Right cardiac atrium (tissue), 5 donors: ENCODE measurements at regions not wholly inside any gene's neighbourhood (a gene's known extent, or its start where the extent isn't known, plus 50 kb on each side); places are given as distances from the start of the nearest gene placed in this dataset.

Source experiments
- ATAC-seq, 2 donors: fragments of 200-7000 bp; cut with Tn5 transposase; one replicate each; pipeline versions ENCODE4 v1.8.0 to v1.9.1; 2020; ENCODE audit warnings: moderate library complexity in 2 of 2, mild to moderate bottlenecking in 1 of 2
- DNase-seq, 3 donors: peaks; one replicate each; pipeline ENCODE4 v3.0.0-alpha.2; 2020
- H3K27ac ChIP-seq: one replicate; pipeline ENCODE4 v1.5.1; 2013; ENCODE audit warnings: mild to moderate bottlenecking, low read length, control low read depth, moderate library complexity
- H3K27me3 ChIP-seq: one replicate; pipeline ENCODE4 v1.6.1; 2013; ENCODE audit not compliant: control insufficient read depth, insufficient read depth
- H3K4me1 ChIP-seq: one replicate; pipeline ENCODE4 v1.6.1; 2013; ENCODE audit warnings: low read length; ENCODE audit not compliant: control insufficient read depth, insufficient read depth
- H3K4me3 ChIP-seq: one replicate; pipeline ENCODE4 v1.5.1; 2013; ENCODE audit warnings: low read length, control low read depth
- H3K9me3 ChIP-seq: one replicate; pipeline ENCODE4 v1.6.1; 2013; ENCODE audit warnings: low read length; ENCODE audit not compliant: control insufficient read depth
- WGBS: extraction: QIAGEN DNeasy Blood & Tissue Kit; methylation state at CpG from one replicate; pipeline ENCODE4 v1.1.7; 2013; 5-methylcytosine and 5-hydroxymethylcytosine counted together
- intact Hi-C, 4 donors: fragments of 100-400 bp; cut with DNase I; formaldehyde crosslinking; loops; one replicate each; pipeline versions ENCODE4 v1.11.0 to v1.14.0; 2022 to 2023
- donor health status: healthy with polysubstance abuse.
- donor health status: DM: no; HTN: yes; CAD: no.
- donor health status: DM: no; HTN: no; CAD: no.
- donor health status: DM: no; HTN: yes; CAD: no; lungs with severe emphysema.
- donor health status: DM: yes; HTN: yes; CAD: no.

GRCh38 chr4:137203601-137204000 is 328.7 kb downstream of the PCDH18 start:
- intact Hi-C loops, result no loop called here
- DNase-seq, result no peak
- Histone ChIP-seq H3K9me3 (no peaks in the 10 kb centered on the region), H3K27me3 (no peaks in the 10 kb centered on the region), H3K27ac (no peak overlapping the region), H3K4me1 (no peaks in the 10 kb centered on the region), H3K4me3 (no peak overlapping the region)
- ATAC-seq, result no peak
- 56% methylated on average over 2 of the region's 2 CpGs for WGBS

DNA sequence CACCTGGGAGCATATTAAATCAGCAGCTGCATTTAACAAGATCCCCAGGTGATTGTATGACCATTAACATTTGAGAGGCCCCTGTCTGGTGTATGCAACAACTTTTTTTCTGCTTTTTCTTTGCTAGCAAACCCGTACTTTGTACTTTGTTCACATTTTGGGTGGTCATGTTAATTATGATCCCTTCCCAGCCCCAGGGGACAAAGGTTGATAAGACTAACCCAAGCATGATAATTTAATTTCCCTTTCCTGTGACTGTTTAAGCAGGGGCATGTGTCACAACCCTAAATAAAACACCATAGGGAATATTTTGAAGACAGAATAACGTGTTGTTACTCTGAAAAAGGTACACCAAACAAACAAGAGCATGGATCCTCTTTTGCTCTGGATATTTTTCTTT is 332.0 kb downstream of the PCDH18 start:
- 46% methylated on average over 2 of the region's 2 CpGs for WGBS
- H3K27ac ChIP-seq, result no peak overlapping the region
- DNase-seq, result no peak
- no peak for ATAC-seq
- H3K27me3 ChIP-seq, result no peaks in the 10 kb centered on the region
- H3K4me1 ChIP-seq, result no peaks in the 10 kb centered on the region
- no peaks in the 10 kb centered on the region for H3K9me3 ChIP-seq
- no peak overlapping the region for H3K4me3 ChIP-seq
- intact Hi-C loops, result no loop called here

DNA sequence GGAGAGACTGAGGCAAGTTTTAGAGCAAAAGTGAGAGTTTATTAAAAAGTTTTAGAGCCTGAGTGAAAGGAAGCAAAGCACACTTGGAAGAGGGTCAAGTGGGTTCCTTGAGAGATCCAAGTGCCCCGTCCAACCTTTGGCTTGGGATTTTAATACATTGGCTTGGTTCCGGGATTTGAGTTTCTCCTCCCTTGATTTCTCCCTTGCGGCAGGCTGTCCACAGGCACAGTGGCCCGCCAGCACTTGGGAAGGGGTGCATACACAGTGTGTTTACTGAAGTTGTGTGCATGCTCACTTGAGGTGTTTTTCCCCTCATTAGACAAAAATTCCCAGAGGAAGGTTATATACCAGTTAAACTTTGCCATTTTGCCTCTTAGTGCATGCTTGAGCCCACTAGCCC is 333.5 kb downstream of the PCDH18 start:
- Histone ChIP-seq H3K27me3 (no peaks in the 10 kb centered on the region), H3K9me3 (no peaks in the 10 kb centered on the region), H3K4me1 (no peaks in the 10 kb centered on the region), H3K27ac (no peak overlapping the region), H3K4me3 (no peak overlapping the region)
- WGBS, result 96% methylated on average over 4 of the region's 4 CpGs
- intact Hi-C loops, result no loop called here
- no peak for ATAC-seq
- no peak for DNase-seq

GRCh38 chr4:137194670-137195069 is 337.6 kb downstream of the PCDH18 start:
- no peak overlapping the region for H3K27ac ChIP-seq
- H3K27me3 ChIP-seq, result no peaks in the 10 kb centered on the region
- H3K4me3 ChIP-seq, result no peak overlapping the region
- no peaks in the 10 kb centered on the region for H3K4me1 ChIP-seq
- intact Hi-C loops, result no loop called here
- H3K9me3 ChIP-seq, result no peaks in the 10 kb centered on the region
- no peak for ATAC-seq
- no peak for DNase-seq
- WGBS, result 81% methylated on average over 1 of the region's 1 CpG

DNA sequence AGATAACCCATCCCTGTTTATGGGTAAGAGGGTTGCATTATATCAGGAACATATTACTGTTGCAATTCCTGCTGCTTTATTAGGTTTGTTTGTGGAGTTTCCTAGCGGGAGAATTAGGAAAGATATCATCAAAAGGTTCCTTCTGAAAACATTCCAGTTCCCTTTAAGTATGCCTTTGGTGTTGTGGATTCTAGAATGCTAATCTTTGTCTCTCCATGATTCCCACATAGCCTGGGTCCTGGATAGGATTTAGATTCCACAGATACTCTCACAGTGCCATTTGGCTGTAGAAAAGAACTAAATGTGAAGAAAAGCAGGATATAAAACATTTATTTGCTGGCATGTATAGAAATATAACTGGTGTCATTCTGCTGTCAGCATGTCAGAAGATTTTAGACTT is 338.7 kb downstream of the PCDH18 start:
- no peak overlapping the region for H3K27ac ChIP-seq
- H3K4me1 ChIP-seq, result no peaks in the 10 kb centered on the region
- intact Hi-C loops, result no loop called here
- no peak overlapping the region for H3K4me3 ChIP-seq
- no peaks in the 10 kb centered on the region for H3K9me3 ChIP-seq
- DNase-seq (no peak), ATAC-seq (no peak)
- no peaks in the 10 kb centered on the region for H3K27me3 ChIP-seq
- 36% methylated on average over 1 of the region's 1 CpG for WGBS

- H3K4me1 ChIP-seq, result no peaks in the 10 kb centered on the region
- 96% methylated on average over 1 of the region's 1 CpG for WGBS
- H3K4me3 ChIP-seq, result no peak overlapping the region
- no peak for DNase-seq
- ATAC-seq, result no peak
- no peaks in the 10 kb centered on the region for H3K27me3 ChIP-seq
- no peaks in the 10 kb centered on the region for H3K9me3 ChIP-seq
- intact Hi-C loops, result no loop called here
- H3K27ac ChIP-seq, result no peak overlapping the region
These were observed 350.9 kb downstream of the PCDH18 start for GRCh38 chr4:137181293-137181899.

GRCh38 chr4:137180349-137180748 is 351.9 kb downstream of the PCDH18 start:
- ATAC-seq (no peak), DNase-seq (no peak)
- Histone ChIP-seq H3K4me3 (no peak overlapping the region), H3K27me3 (no peaks in the 10 kb centered on the region), H3K27ac (no peak overlapping the region), H3K9me3 (no peaks in the 10 kb centered on the region), H3K4me1 (no peaks in the 10 kb centered on the region)
- WGBS, result 41% methylated on average over 4 of the region's 4 CpGs
- intact Hi-C loops, result no loop called here

GRCh38 chr4:137156807-137157206 is 375.5 kb downstream of the PCDH18 start:
- no peaks in the 10 kb centered on the region for H3K9me3 ChIP-seq
- H3K4me3 ChIP-seq, result no peak overlapping the region
- DNase-seq, result no peak
- intact Hi-C loops, result no loop called here
- no peak overlapping the region for H3K27ac ChIP-seq
- no peaks in the 10 kb centered on the region for H3K27me3 ChIP-seq
- WGBS, result 76% methylated on average over 1 of the region's 1 CpG
- no peaks in the 10 kb centered on the region for H3K4me1 ChIP-seq
- no peak for ATAC-seq

DNA sequence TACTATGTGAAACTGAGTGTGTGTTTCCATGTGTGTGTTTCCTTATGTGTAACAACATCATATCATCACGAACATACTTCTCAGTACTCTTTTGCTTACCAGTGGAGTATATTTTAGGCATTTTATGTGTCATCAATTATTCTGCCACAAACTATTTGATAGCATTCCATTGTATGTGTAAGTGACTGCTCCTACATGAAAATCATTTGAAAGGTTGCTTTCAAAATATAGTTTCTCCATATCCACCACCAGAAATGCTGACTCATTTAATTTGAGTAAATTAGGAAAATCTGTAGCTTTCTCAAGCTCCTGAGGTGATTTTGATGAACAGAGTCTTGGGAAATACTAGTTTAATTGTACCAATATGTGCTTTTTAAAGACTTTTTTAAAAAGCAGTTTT is 376.2 kb downstream of the PCDH18 start:
- Histone ChIP-seq H3K27ac (no peak overlapping the region), H3K4me1 (no peaks in the 10 kb centered on the region), H3K9me3 (no peaks in the 10 kb centered on the region), H3K4me3 (no peak overlapping the region), H3K27me3 (no peaks in the 10 kb centered on the region)
- DNase-seq, result no peak
- no peak for ATAC-seq
- 79% methylated on average over 1 of the region's 1 CpG for WGBS
- intact Hi-C loops, result no loop called here

DNA sequence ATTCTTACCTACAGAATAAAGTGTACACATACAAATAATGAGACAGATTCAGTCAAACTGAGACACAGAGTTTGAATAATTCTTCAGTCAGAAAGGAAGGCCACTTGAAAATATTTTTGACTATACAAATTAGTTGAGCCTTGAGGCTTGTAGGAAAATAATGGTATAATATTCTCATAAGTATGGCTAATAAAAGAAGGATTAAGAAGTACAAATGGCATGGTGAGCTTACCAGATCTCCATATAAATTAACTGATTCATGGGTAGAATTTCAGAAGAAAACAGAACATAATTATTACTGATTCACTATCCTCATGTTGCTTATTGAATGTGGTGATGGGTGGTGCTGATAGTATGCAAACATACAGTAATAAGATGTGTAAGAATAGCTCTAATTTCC is 401.1 kb downstream of the PCDH18 start:
- no peaks in the 10 kb centered on the region for H3K27me3 ChIP-seq
- no peaks in the 10 kb centered on the region for H3K4me1 ChIP-seq
- H3K4me3 ChIP-seq, result no peak overlapping the region
- H3K9me3 ChIP-seq, result no peaks in the 10 kb centered on the region
- ATAC-seq (no peak), DNase-seq (no peak)
- intact Hi-C loops, result no loop called here
- no peak overlapping the region for H3K27ac ChIP-seq

DNA sequence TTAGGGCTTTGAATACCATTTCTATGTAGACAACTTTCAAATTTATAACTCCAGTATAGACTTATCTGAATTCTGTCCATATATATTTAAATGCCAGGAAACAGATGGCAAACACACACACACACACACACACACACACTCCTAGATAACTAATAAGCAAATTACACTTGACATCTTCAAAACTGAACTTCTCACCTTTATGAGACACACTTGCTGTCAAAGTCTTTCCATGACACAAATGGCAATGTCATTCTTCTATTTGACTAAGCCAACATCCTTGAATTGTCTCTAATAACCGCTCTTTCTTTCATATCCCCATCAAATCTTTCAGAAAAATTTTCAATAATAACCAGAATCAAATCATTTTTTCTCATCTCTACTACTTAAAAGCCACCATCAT is 402.4 kb downstream of the PCDH18 start:
- H3K27ac ChIP-seq, result no peak overlapping the region
- no peak for DNase-seq
- intact Hi-C loops, result loop anchor here in 2 of 4 donors (10.0 kb wide), 2 partner anchors 725 to 735 kb away; no protein-coding TSS in a partner anchor
- H3K4me1 ChIP-seq, result no peaks in the 10 kb centered on the region
- no peaks in the 10 kb centered on the region for H3K27me3 ChIP-seq
- ATAC-seq, result no peak
- 80% methylated on average over 1 of the region's 1 CpG for WGBS
- no peaks in the 10 kb centered on the region for H3K9me3 ChIP-seq
- no peak overlapping the region for H3K4me3 ChIP-seq

GRCh38 chr4:137129441-137129840 is 402.9 kb downstream of the PCDH18 start:
- Histone ChIP-seq H3K9me3 (no peaks in the 10 kb centered on the region), H3K27ac (no peak overlapping the region), H3K4me3 (no peak overlapping the region), H3K4me1 (no peaks in the 10 kb centered on the region), H3K27me3 (no peaks in the 10 kb centered on the region)
- intact Hi-C loops, result loop anchor here in 2 of 4 donors (10.0 kb wide), 2 partner anchors 725 to 735 kb away; no protein-coding TSS in a partner anchor
- 61% methylated on average over 3 of the region's 3 CpGs for WGBS
- DNase-seq (no peak), ATAC-seq (no peak)
